Activated T-helper 1 cell treated with anti-CD3 and anti-CD28 coated beads, Interleukin-12 subunit alpha, Interleukin-12 subunit beta, Interleukin-2, Interleukin-4 antibody, amounts not matched to agents 30 ng/mL and 10 ng/mL and 1 ng/mL, durations not matched to agents 14 hours and 24 hours and 36 hours (primary cell): ENCODE measurements at regions not wholly inside any gene's neighbourhood (a gene's known extent, or its start where the extent isn't known, plus 50 kb on each side); places are given as distances from the start of the nearest gene placed in this dataset.
"Not testable (repeated sequence)": the region's sequence is repeated elsewhere in the genome, so short reads cannot be mapped to it uniquely, and the experiment has no call there.

Experiments used
- DNase-seq: peaks from one replicate; pipeline ENCODE4 v3.0.0; 2021; ENCODE audit warnings: low spot score
- H3K27ac Mint-ChIP-seq: one replicate; pipeline ENCODE4 v1.8.0; 2021; ENCODE audit warnings: mild to moderate bottlenecking, mixed read lengths
- H3K27me3 Mint-ChIP-seq: one replicate; pipeline ENCODE4 v1.8.0; 2022; ENCODE audit warnings: mild to moderate bottlenecking, moderate library complexity, mixed read lengths; ENCODE audit not compliant: insufficient read depth
- H3K36me3 Mint-ChIP-seq: one replicate; pipeline ENCODE4 v1.8.0; 2021; ENCODE audit warnings: low read depth, mixed read lengths
- H3K4me1 Mint-ChIP-seq: one replicate; pipeline ENCODE4 v1.8.0; 2021; ENCODE audit warnings: low read depth, mixed read lengths
- H3K4me3 Mint-ChIP-seq: one replicate; pipeline ENCODE4 v1.8.0; 2021; ENCODE audit warnings: mild to moderate bottlenecking, moderate library complexity, mixed read lengths
- H3K9me3 Mint-ChIP-seq: one replicate; pipeline ENCODE4 v1.8.0; 2021; ENCODE audit warnings: mixed read lengths
- intact Hi-C: fragments of 100-400 bp; cut with micrococcal nuclease; formaldehyde crosslinking; loops from one replicate; pipeline ENCODE4 v1.15.1; 2024

DNA sequence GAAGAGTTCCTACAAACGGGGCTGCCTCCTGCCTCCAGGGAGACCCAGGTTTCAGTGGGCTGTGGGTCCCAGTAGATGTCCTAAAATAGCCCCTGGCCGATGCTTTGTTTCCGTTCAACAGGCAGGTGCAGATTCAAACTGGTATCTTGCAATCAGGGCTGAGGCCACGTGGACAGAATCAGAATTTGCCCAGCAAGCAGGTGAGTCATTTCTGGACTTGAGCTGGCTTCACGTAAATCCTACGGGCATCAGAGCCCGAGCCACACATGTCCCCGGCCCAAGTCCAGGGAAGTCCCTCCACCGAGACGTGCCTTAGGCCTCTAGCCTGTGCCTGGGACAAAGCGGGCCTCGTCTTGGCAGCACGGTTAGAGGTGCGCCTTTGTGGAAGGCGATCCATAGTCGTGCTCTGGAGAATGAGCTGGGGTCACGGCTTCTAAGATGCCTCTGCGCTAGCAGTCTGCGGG lies 101.6 kb upstream of the FRMD1 start:
- Mint-ChIP-seq H3K4me1 (no peaks in the 10 kb centered on the region), H3K9me3 (no peaks in the 10 kb centered on the region), H3K36me3 (no peaks in the 10 kb centered on the region), H3K27ac (no peak overlapping the region), H3K27me3 (peaks cover 7% of the 10 kb centered on the region), H3K4me3 (no peak overlapping the region)
- no peak for DNase-seq
- intact Hi-C loops: no loop called here

- H3K27me3 Mint-ChIP-seq: peaks cover 7% of the 10 kb centered on the region
- DNase-seq: no peak
Observed at GRCh38 chr6:168179702-168180382, 100.8 kb upstream of the FRMD1 start.

DNA sequence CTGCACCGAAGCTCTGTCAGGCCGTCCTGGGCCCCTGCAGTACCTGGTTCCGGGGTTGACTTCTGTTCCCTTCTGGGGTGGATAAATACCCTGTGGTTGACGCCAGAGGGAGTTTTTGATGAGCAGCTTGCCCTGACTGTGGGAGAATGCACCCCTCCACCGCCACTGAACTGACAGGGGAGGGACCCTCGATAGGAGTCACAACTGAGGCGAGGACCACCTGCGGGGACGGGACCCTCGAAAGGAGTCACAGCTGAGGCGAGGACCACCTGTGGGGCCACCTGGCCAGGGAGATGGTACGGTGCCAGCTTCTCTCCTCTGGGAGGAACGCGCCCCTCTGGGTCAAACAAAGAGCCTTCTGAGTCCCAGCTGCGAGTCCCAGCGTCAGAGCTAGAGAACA lies 100.1 kb upstream of the FRMD1 start:
- no peaks in the 10 kb centered on the region for H3K4me1 Mint-ChIP-seq
- no peak overlapping the region for H3K27ac Mint-ChIP-seq
- H3K9me3 Mint-ChIP-seq: no peaks in the 10 kb centered on the region
- H3K27me3 Mint-ChIP-seq: peaks cover 12% of the 10 kb centered on the region
- intact Hi-C loops: no loop called here
- no peaks in the 10 kb centered on the region for H3K36me3 Mint-ChIP-seq
- no peak for DNase-seq
- H3K4me3 Mint-ChIP-seq: no peak overlapping the region

More at GRCh38 chr6:168179702-168180382, 100.8 kb upstream of the FRMD1 start:
- Mint-ChIP-seq H3K4me3 (no peak overlapping the region), H3K27ac (no peak overlapping the region), H3K4me1 (no peaks in the 10 kb centered on the region), H3K9me3 (no peaks in the 10 kb centered on the region), H3K36me3 (no peaks in the 10 kb centered on the region)
- intact Hi-C loops: no loop called here

GRCh38 chr6:168177103-168177891 lies 98.3 kb upstream of the FRMD1 start:
- DNase-seq: no peak
- H3K4me1 Mint-ChIP-seq: no peaks in the 10 kb centered on the region

GRCh38 chr6:168171673-168172353 lies 92.8 kb upstream of the FRMD1 start:
- Mint-ChIP-seq H3K4me3 (no peak overlapping the region), H3K27me3 (peaks cover 16% of the 10 kb centered on the region), H3K4me1 (no peaks in the 10 kb centered on the region), H3K36me3 (no peaks in the 10 kb centered on the region), H3K27ac (no peak overlapping the region), H3K9me3 (peaks cover 16% of the 10 kb centered on the region)
- no peak for DNase-seq
- intact Hi-C loops: no loop called here

More at GRCh38 chr6:168177103-168177891, 98.3 kb upstream of the FRMD1 start:
- intact Hi-C loops: no loop called here
- Mint-ChIP-seq H3K36me3 (no peaks in the 10 kb centered on the region), H3K27me3 (peaks cover 18% of the 10 kb centered on the region), H3K9me3 (no peaks in the 10 kb centered on the region), H3K27ac (no peak overlapping the region), H3K4me3 (no peak overlapping the region)

- no peak overlapping the region for H3K27ac Mint-ChIP-seq
- no peaks in the 10 kb centered on the region for H3K36me3 Mint-ChIP-seq
- DNase-seq: no peak
- H3K4me1 Mint-ChIP-seq: no peaks in the 10 kb centered on the region
- intact Hi-C loops: no loop called here
- H3K9me3 Mint-ChIP-seq: peaks cover 16% of the 10 kb centered on the region
- H3K27me3 Mint-ChIP-seq: peaks cover 15% of the 10 kb centered on the region
- H3K4me3 Mint-ChIP-seq: no peak overlapping the region
Observed at GRCh38 chr6:168170841-168171601, 92.0 kb upstream of the FRMD1 start.

DNA sequence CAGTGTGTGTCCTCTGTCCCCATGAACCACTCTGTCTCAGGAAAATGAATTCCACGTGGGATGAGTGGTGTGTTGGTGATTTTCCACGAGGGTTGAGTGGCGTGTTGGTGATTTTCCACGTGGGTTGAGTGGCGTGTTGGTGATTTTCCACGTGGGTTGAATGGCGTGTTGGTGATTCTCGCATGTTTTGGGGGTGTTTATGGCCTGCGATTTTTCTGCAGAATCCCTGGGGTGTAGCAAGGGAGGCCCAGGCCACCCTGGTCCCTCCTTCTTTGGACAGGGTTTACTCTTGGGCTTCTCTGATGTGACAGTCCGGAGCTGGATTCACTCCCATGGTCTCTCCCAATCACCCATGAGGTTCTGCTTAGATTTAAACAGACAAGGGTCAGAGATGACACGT lies 90.6 kb upstream of the FRMD1 start:
- H3K9me3 Mint-ChIP-seq: peaks cover 16% of the 10 kb centered on the region
- DNase-seq: no peak
- intact Hi-C loops: no loop called here

DNA sequence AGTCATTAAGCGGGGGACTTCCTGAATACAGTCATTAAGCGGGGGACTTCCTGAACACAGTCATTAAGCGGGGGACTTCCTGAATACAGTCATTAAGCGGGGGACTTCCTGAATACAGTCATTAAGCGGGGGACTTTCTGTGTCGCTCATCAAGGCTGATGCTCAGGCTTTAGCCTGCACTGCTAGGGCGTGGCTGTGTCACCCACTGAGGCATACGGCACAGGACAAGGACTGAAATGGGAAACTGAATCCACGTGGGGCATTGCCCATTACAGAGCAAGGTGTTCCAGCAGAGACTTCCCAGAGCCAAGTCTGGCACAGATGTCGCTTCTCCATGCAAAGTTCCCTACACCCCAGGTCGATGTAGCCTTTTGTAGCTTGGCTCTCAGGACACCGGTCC lies 89.9 kb upstream of the FRMD1 start:
- H3K36me3 Mint-ChIP-seq, intact Hi-C loops, DNase-seq, H3K4me1 Mint-ChIP-seq, H3K4me3 Mint-ChIP-seq, H3K27ac Mint-ChIP-seq: not testable (repeated sequence)
- Mint-ChIP-seq H3K27me3 (peaks cover 11% of the 10 kb centered on the region), H3K9me3 (peaks cover 16% of the 10 kb centered on the region)

More for the DNA sequence above, 90.6 kb upstream of the FRMD1 start:
- no peaks in the 10 kb centered on the region for H3K4me1 Mint-ChIP-seq
- peaks cover 14% of the 10 kb centered on the region for H3K27me3 Mint-ChIP-seq
- no peak overlapping the region for H3K27ac Mint-ChIP-seq
- no peaks in the 10 kb centered on the region for H3K36me3 Mint-ChIP-seq
- no peak overlapping the region for H3K4me3 Mint-ChIP-seq

DNA sequence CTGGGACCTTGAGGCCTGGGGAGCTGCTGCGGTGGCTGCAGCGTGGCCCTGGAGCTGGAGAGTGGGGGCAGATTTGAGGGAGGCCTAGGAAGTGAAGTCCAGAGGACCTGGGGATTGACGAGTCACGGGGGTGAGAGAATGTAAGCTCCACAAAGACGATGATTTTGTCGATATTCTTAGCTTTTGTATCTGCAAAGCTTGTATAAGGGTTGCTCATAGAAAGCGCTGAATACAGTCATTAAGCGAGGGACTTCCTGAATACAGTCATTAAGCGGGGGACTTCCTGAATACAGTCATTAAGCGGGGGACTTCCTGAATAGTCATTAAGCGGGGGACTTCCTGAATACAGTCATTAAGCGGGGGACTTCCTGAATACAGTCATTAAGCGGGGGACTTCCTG lies 89.3 kb upstream of the FRMD1 start:
- not testable (repeated sequence) for H3K36me3 Mint-ChIP-seq, H3K27ac Mint-ChIP-seq, H3K27me3 Mint-ChIP-seq

DNA sequence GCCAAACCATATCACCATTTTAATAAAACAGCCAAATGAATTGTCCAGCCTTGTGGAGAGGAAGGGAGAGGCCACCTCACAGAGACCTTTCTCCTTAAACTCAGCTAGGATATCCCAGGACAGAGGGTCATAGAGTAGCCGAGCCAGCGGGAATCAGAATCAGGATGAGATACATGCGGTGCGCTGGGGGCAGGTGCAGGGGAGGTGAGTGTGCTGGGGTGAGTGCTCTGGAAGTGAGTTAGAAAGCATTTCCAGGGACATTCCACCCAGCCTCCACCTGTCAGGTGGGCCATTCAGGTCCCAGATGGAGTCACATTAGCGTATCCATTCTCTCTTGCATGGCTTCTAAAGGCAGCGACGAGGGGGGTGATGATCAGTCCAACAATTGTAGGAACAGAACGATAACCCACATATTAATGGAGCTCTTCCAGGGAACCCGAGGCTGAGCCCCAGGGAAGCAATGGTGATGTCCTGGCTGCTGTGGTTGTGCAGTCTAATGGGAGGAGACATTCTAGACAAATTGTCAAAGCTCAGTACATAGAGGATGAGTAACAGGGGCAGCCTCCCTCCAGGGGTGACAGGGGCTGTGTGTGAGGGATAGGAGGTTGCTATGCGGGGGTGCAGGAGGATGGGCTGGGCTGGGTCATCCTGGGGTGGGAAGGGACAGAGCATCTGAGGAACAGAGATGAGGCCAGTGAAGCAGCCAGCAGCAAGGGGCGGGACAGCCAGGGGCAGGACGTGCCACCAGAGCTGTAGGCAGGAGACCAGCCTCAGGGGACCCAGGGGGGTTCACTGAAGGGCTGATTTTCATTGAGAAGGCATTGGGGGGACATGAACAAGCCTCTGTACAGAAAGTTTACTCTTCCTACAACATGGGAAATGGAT lies 88.7 kb upstream of the FRMD1 start:
- intact Hi-C loops: no loop called here
- H3K4me3 Mint-ChIP-seq: no peak overlapping the region
- H3K27ac Mint-ChIP-seq: no peak overlapping the region
- H3K36me3 Mint-ChIP-seq: no peaks in the 10 kb centered on the region
- peaks cover 4% of the 10 kb centered on the region for H3K27me3 Mint-ChIP-seq
- peaks cover 16% of the 10 kb centered on the region for H3K9me3 Mint-ChIP-seq
- no peaks in the 10 kb centered on the region for H3K4me1 Mint-ChIP-seq
- DNase-seq: no peak

More for the DNA sequence above, 89.3 kb upstream of the FRMD1 start:
- peaks cover 16% of the 10 kb centered on the region for H3K9me3 Mint-ChIP-seq
- intact Hi-C loops, DNase-seq, H3K4me3 Mint-ChIP-seq, H3K4me1 Mint-ChIP-seq: not testable (repeated sequence)

DNA sequence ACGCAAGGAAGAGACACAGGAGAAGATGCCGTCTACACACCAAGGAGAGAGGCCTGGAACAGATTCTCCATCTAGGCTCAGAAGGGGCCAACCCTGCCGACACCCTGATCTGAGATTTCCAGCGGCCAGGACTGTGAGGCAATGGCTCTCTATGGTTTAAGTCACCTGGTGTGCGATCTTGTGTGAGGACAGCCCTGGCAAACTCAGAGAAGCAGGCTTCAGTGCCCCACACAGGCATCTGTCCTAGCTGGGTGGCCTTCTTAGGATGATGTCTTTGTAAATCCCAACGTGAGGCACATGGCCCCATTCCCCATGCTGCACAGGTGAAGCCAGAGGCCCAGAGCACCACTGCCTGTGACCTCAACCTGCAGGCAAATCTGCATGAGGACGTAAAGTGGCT lies 87.6 kb upstream of the FRMD1 start:
- H3K27ac Mint-ChIP-seq: no peak overlapping the region
- peaks cover 4% of the 10 kb centered on the region for H3K27me3 Mint-ChIP-seq
- DNase-seq: no peak
- intact Hi-C loops: no loop called here
- no peaks in the 10 kb centered on the region for H3K36me3 Mint-ChIP-seq
- no peak overlapping the region for H3K4me3 Mint-ChIP-seq
- peaks cover 16% of the 10 kb centered on the region for H3K9me3 Mint-ChIP-seq
- no peaks in the 10 kb centered on the region for H3K4me1 Mint-ChIP-seq

DNA sequence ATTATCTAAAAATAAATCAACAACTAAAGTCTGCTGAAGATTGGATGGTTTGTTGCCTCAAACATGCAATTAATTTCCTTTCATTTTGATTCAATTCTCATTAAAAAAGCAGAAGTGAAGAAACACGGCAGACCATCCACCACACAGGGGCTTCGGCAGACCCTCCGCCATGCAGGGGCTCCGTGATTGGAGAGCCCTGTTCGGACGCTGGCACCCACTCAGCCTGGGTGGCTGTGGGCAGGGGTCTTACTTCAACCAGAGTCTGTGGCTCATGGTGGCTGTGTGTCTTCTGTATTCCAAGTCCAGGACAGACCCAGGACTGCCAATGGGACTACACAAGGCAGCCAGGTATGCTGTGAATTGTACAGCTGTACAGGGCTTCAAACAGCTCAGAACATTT lies 86.9 kb upstream of the FRMD1 start:
- no peak overlapping the region for H3K27ac Mint-ChIP-seq
- no peaks in the 10 kb centered on the region for H3K36me3 Mint-ChIP-seq
- H3K4me3 Mint-ChIP-seq: no peak overlapping the region
- DNase-seq: no peak
- intact Hi-C loops: no loop called here
- H3K27me3 Mint-ChIP-seq: peaks cover 4% of the 10 kb centered on the region
- H3K9me3 Mint-ChIP-seq: peaks cover 16% of the 10 kb centered on the region
- H3K4me1 Mint-ChIP-seq: no peaks in the 10 kb centered on the region
